ENCODE measurements at regions not wholly inside any gene's neighbourhood (a gene's known extent, or its start where the extent isn't known, plus 50 kb on each side); places are given as distances from the start of the nearest gene placed in this dataset.

DNA sequence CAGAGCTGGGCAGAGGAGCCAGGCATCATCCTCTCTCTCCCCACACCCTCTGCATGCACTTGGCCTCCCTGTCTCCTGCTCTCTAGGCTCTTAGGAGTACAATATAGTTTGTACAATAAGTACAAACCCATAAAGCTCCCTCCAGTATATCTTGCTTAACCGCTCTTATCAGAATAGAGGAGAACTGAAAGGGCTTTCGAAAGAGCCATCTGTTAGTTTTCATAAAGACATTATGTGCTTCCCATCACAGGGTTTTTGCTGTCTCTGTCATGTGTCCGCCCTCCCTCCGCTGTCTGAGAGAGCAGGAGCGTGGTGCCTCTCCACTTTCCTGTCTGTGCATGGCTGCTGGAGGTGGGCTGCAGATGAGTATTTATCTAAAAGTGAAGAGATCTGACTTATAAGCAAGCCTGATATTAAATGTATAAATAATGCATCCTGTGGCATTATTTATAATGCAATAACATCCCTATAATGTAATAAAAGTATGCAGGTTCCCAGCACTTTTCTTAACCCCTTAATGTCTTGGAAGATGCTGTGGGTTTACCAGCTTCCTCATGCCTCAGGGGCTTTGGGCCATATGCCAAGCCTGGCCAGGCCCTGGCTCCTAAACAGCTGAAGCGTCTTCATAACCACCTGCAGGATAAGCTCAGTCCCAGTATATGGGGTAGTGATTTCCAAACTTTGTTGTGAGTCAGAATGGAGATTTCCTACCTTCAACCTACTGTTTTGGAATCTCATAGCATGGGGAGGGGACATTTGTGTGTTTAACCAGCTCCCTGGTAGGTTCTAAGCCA lies 297.1 kb downstream of the DHX35 start:
- H2AFZ ChIP-seq: peak overlapping the region; percentile 41
- H3K4me1 ChIP-seq: peaks cover 4% of the 10 kb centered on the region
- no peak overlapping the region for H3K27ac ChIP-seq
- no peak overlapping the region for H3K9ac ChIP-seq
- no peaks in the 10 kb centered on the region for H3K9me3 ChIP-seq (ENCODE audit: control insufficient read depth, low read length)
- TF ChIP-seq, protein P1, sequence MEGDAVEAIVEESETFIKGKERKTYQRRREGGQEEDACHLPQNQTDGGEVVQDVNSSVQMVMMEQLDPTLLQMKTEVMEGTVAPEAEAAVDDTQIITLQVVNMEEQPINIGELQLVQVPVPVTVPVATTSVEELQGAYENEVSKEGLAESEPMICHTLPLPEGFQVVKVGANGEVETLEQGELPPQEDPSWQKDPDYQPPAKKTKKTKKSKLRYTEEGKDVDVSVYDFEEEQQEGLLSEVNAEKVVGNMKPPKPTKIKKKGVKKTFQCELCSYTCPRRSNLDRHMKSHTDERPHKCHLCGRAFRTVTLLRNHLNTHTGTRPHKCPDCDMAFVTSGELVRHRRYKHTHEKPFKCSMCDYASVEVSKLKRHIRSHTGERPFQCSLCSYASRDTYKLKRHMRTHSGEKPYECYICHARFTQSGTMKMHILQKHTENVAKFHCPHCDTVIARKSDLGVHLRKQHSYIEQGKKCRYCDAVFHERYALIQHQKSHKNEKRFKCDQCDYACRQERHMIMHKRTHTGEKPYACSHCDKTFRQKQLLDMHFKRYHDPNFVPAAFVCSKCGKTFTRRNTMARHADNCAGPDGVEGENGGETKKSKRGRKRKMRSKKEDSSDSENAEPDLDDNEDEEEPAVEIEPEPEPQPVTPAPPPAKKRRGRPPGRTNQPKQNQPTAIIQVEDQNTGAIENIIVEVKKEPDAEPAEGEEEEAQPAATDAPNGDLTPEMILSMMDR (IDR thresholded peaks at IDR 0.05): no peak
- H3K4me2 ChIP-seq (ENCODE audit: low read length): no peak overlapping the region
- H3K27me3 ChIP-seq (ENCODE audit: control insufficient read depth, insufficient read depth, low read length): no peaks in the 10 kb centered on the region
- no peaks in the 10 kb centered on the region for H3K36me3 ChIP-seq (ENCODE audit: control insufficient read depth, insufficient read depth, low read length)
- H3K4me3 ChIP-seq (ENCODE audit: low read depth, low read length): no peak overlapping the region
- H3K79me2 ChIP-seq: no peaks in the 10 kb centered on the region

DNA sequence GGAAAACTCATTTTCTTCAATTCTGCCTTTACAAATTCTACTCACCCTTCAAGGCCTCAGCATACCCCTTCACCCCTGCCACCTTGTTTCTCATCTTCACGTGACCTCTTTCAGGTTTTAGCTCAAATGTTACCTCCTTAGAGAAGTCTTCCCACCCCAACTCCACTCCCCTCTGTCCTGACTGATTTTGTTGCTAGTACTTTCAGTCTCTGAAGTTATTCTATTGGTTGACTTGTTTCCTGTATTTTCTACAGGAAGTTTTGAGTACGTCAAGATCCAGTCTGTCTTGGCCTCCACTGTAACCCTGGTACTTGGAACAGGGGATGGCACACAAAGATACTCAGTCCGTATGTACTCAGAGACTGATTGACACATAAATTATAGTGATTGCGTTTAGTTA lies 296.1 kb downstream of the DHX35 start:
- no peak overlapping the region for H3K27ac ChIP-seq
- H2AFZ ChIP-seq: no peak overlapping the region
- no peak overlapping the region for H3K9ac ChIP-seq
- H3K4me1 ChIP-seq: peaks cover 4% of the 10 kb centered on the region
- H3K79me2 ChIP-seq: no peaks in the 10 kb centered on the region
- TF ChIP-seq, protein P1 (IDR thresholded peaks at IDR 0.05): no peak
- no peak overlapping the region for H3K4me2 ChIP-seq (ENCODE audit: low read length)
- no peaks in the 10 kb centered on the region for H3K9me3 ChIP-seq (ENCODE audit: control insufficient read depth, low read length)
- H3K36me3 ChIP-seq (ENCODE audit: control insufficient read depth, insufficient read depth, low read length): no peaks in the 10 kb centered on the region
- no peak overlapping the region for H3K4me3 ChIP-seq (ENCODE audit: low read depth, low read length)
- no peaks in the 10 kb centered on the region for H3K27me3 ChIP-seq (ENCODE audit: control insufficient read depth, insufficient read depth, low read length)

DNA sequence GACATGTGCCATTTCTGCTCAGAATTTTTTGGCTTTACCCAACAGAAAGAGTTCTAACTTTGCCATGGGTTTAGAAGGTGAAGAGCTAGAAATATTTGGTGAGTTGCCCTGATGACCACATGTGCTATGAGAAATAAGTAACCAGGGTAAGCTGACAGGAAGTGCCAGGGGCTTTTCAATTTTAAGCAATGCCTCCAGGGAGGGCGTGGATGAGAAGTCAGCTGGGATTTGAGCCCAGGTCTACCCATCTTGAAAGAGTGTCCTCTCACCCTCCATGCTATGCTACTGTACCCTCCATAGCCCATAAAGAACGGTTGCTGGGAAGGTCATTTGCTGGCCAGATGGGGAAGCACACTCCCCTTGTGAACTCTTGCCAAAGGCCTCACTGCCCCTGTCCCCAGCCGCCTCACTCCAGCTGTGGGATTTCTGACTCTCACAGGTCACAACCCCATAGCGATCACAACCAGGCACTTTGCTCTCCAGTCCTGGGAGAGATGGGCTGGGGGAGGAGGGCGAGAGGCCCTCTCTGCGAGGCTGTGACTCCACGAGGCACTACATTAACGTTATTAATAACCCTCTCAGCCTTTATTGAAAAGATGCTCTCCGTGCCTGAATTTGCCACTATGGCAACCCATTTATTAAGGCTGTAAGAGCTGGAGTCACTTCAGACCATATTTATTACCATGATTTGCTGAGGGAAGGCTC lies 291.1 kb downstream of the DHX35 start:
- H3K9ac ChIP-seq: no peak overlapping the region
- H3K4me3 ChIP-seq (ENCODE audit: low read depth, low read length): no peak overlapping the region
- no peaks in the 10 kb centered on the region for H3K36me3 ChIP-seq (ENCODE audit: control insufficient read depth, insufficient read depth, low read length)
- no peaks in the 10 kb centered on the region for H3K79me2 ChIP-seq
- H3K27ac ChIP-seq: no peak overlapping the region
- TF ChIP-seq, protein P1 (IDR thresholded peaks at IDR 0.05): no peak
- no peaks in the 10 kb centered on the region for H3K27me3 ChIP-seq (ENCODE audit: control insufficient read depth, insufficient read depth, low read length)
- H3K4me2 ChIP-seq (ENCODE audit: low read length): no peak overlapping the region
- no peaks in the 10 kb centered on the region for H3K4me1 ChIP-seq
- H3K9me3 ChIP-seq (ENCODE audit: control insufficient read depth, low read length): no peaks in the 10 kb centered on the region
- H2AFZ ChIP-seq: no peak overlapping the region

DNA sequence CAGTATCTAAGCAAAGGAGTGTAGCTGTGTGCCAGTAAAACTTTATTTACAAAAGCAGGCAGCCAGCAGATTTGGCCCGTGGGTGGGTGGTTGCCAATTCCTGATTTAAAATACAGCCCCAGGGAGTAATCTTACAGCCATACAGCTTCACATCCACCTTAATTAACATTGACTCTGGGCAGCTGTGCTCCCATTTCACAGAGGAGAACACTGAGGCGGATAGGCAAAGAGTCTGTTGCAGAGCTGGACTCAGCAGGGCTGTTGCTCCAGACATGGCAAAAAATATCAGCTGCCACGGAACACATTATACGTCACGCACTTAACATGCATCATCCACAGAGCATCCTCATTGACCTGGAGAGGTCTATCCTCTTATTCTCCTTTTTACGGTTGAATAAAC lies 289.9 kb downstream of the DHX35 start:
- no peak overlapping the region for H3K9ac ChIP-seq
- H3K4me1 ChIP-seq: no peaks in the 10 kb centered on the region
- H3K4me2 ChIP-seq (ENCODE audit: low read length): no peak overlapping the region
- H3K36me3 ChIP-seq (ENCODE audit: control insufficient read depth, insufficient read depth, low read length): no peaks in the 10 kb centered on the region
- H3K27ac ChIP-seq: no peak overlapping the region
- H3K4me3 ChIP-seq (ENCODE audit: low read depth, low read length): no peak overlapping the region
- no peaks in the 10 kb centered on the region for H3K79me2 ChIP-seq
- TF ChIP-seq, protein P1 (IDR thresholded peaks at IDR 0.05): no peak
- no peaks in the 10 kb centered on the region for H3K9me3 ChIP-seq (ENCODE audit: control insufficient read depth, low read length)
- no peak overlapping the region for H2AFZ ChIP-seq
- no peaks in the 10 kb centered on the region for H3K27me3 ChIP-seq (ENCODE audit: control insufficient read depth, insufficient read depth, low read length)

Measured in parathyroid adenoma (tissue), 2 donors.